ENCODE measurements at regions not wholly inside any gene's neighbourhood (a gene's known extent, or its start where the extent isn't known, plus 50 kb on each side); places are given as distances from the start of the nearest gene placed in this dataset.

DNA sequence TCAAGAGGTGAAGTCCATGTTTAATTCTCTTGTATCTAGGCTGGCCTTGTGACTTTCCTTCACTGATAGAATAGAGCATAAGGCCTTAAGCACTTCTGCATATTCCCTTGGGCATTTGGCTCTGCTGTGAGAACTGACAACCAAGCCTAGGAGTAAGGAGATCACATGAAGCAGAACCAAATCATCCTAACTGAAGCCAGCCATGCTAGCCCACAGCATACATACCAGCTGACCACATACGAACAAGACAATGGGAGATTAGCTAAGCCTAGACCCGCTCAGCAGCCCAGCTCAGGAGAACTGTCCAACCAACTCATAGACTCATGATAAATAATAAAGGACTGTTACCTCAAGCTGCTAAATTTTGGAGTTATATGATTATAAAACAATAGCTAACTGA is 114.6 kb upstream of the NEK7 start:
- TF ChIP-seq, protein P1, sequence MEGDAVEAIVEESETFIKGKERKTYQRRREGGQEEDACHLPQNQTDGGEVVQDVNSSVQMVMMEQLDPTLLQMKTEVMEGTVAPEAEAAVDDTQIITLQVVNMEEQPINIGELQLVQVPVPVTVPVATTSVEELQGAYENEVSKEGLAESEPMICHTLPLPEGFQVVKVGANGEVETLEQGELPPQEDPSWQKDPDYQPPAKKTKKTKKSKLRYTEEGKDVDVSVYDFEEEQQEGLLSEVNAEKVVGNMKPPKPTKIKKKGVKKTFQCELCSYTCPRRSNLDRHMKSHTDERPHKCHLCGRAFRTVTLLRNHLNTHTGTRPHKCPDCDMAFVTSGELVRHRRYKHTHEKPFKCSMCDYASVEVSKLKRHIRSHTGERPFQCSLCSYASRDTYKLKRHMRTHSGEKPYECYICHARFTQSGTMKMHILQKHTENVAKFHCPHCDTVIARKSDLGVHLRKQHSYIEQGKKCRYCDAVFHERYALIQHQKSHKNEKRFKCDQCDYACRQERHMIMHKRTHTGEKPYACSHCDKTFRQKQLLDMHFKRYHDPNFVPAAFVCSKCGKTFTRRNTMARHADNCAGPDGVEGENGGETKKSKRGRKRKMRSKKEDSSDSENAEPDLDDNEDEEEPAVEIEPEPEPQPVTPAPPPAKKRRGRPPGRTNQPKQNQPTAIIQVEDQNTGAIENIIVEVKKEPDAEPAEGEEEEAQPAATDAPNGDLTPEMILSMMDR (IDR thresholded peaks at IDR 0.05; ENCODE audit: low read depth, low read length): no peak
- TF ChIP-seq MAX (IDR thresholded peaks at IDR 0.05; ENCODE audit: low read depth, low read length) (no peak), POLR2A (IDR thresholded peaks at IDR 0.05; ENCODE audit: extremely low read depth, insufficient read length) (no peak)
